ENCODE measurements at regions not wholly inside any gene's neighbourhood (a gene's known extent, or its start where the extent isn't known, plus 50 kb on each side); places are given as distances from the start of the nearest gene placed in this dataset.

GRCh38 chr16:87199379-87199778 is 117.8 kb downstream of the C16orf95 start:
- no peak for TF ChIP-seq CTCF (IDR thresholded peaks at IDR 0.05; ENCODE audit: borderline replicate concordance, extremely low read depth, low read length, poor library complexity, severe bottlenecking)
- TF ChIP-seq EZH2 (IDR thresholded peaks at IDR 0.05; ENCODE audit: borderline replicate concordance, low read depth, low read length, severe bottlenecking): no peak
